ENCODE measurements at regions not wholly inside any gene's neighbourhood (a gene's known extent, or its start where the extent isn't known, plus 50 kb on each side); places are given as distances from the start of the nearest gene placed in this dataset.

DNA sequence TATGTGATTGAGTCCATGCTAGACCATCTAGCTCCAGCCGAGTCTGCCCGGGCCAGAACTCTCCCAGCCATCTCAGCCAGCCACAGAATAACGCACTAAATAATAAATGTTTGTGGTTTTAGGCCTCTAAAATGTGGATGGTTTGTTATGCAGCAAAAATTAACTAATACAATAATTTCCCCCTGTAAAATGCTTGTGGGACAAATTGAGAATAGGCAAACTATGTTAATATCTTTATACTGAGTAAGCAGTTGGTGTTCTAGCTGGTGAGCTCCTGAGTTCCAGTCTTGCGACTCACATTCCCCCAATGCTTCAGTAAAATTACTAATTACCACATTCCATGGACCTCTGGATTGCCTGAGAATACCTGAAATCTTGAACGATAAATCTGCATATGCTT is 316.8 kb upstream of the NFE2L3 start:
- TF ChIP-seq, protein P1, sequence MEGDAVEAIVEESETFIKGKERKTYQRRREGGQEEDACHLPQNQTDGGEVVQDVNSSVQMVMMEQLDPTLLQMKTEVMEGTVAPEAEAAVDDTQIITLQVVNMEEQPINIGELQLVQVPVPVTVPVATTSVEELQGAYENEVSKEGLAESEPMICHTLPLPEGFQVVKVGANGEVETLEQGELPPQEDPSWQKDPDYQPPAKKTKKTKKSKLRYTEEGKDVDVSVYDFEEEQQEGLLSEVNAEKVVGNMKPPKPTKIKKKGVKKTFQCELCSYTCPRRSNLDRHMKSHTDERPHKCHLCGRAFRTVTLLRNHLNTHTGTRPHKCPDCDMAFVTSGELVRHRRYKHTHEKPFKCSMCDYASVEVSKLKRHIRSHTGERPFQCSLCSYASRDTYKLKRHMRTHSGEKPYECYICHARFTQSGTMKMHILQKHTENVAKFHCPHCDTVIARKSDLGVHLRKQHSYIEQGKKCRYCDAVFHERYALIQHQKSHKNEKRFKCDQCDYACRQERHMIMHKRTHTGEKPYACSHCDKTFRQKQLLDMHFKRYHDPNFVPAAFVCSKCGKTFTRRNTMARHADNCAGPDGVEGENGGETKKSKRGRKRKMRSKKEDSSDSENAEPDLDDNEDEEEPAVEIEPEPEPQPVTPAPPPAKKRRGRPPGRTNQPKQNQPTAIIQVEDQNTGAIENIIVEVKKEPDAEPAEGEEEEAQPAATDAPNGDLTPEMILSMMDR (conservative IDR thresholded peaks at IDR 0.05): no peak
- no peak for TF ChIP-seq EZH2 (IDR thresholded peaks at IDR 0.05; ENCODE audit: low read depth)
